Activated T-cell treated with anti-CD3 and anti-CD28 coated beads, Interleukin-2, amount 50 U/mL, for 48 hours (primary cell): ENCODE measurements at regions not wholly inside any gene's neighbourhood (a gene's known extent, or its start where the extent isn't known, plus 50 kb on each side); places are given as distances from the start of the nearest gene placed in this dataset.

Experiments
- DNase-seq, 2 experiments: peaks; one replicate each; pipeline ENCODE4 v3.0.0-alpha.2; 2020

- no peak for DNase-seq
These were observed 311.9 kb upstream of the SULF2 start for GRCh38 chr20:48096957-48097890.

- no peak for DNase-seq
These were observed 311.1 kb upstream of the SULF2 start for GRCh38 chr20:48096212-48096875.

GRCh38 chr20:48094944-48095343 is 309.7 kb upstream of the SULF2 start:
- DNase-seq = no peak

GRCh38 chr20:48094196-48094749 is 309.0 kb upstream of the SULF2 start:
- DNase-seq = no peak

- DNase-seq = no peak
These were observed 307.5 kb upstream of the SULF2 start for GRCh38 chr20:48092596-48093280.

GRCh38 chr20:48090784-48091183 is 305.5 kb upstream of the SULF2 start:
- DNase-seq = no peak

- no peak for DNase-seq
These were observed 305.0 kb upstream of the SULF2 start for GRCh38 chr20:48090314-48090713.

- DNase-seq = no peak
These were observed 295.3 kb upstream of the SULF2 start for GRCh38 chr20:48080583-48080982.

GRCh38 chr20:48079028-48079427 is 293.7 kb upstream of the SULF2 start:
- DNase-seq = no peak

GRCh38 chr20:48076747-48077146 is 291.5 kb upstream of the SULF2 start:
- no peak for DNase-seq

GRCh38 chr20:48076247-48076646 is 291.0 kb upstream of the SULF2 start:
- DNase-seq = no peak

GRCh38 chr20:48075591-48076174 is 290.4 kb upstream of the SULF2 start:
- no peak for DNase-seq

- DNase-seq = no peak
These were observed 285.8 kb upstream of the SULF2 start for GRCh38 chr20:48070991-48071652.

- DNase-seq = no peak
These were observed 284.3 kb upstream of the SULF2 start for GRCh38 chr20:48069596-48069995.

GRCh38 chr20:48066851-48067250 is 281.6 kb upstream of the SULF2 start:
- no peak for DNase-seq

- DNase-seq = no peak
These were observed 281.0 kb upstream of the SULF2 start for GRCh38 chr20:48066246-48066645.

GRCh38 chr20:48065833-48066232 is 280.6 kb upstream of the SULF2 start:
- DNase-seq = no peak

GRCh38 chr20:48064929-48065328 is 279.6 kb upstream of the SULF2 start:
- DNase-seq = no peak

GRCh38 chr20:48060841-48061720 is 275.8 kb upstream of the SULF2 start:
- DNase-seq = no peak

- no peak for DNase-seq
These were observed 273.6 kb upstream of the SULF2 start for GRCh38 chr20:48058611-48059559.
